A549 (cell line): ENCODE measurements at regions not wholly inside any gene's neighbourhood (a gene's known extent, or its start where the extent isn't known, plus 50 kb on each side); places are given as distances from the start of the nearest gene placed in this dataset.

Source experiments
- ATAC-seq, 2 experiments: fragments of 200-7000 bp in 1 of 2; fragments of >200 bp in 1 of 2; cut with Nextera tagmentation in 1 of 2; cut with Tn5 transposase in 1 of 2; 3 replicates each; pipeline versions ENCODE4 v1.8.0 to v1.9.1; 2018 to 2020; ENCODE audit warnings: mild to moderate bottlenecking in 1 of 2, moderate library complexity in 1 of 2
- CTCF ChIA-PET: fragments of 300-600 bp; sonication (Branson Sonifier 250); formaldehyde crosslinking; extraction: SDS; loops from one replicate; lab custom pipeline; 2021; ENCODE audit warnings: antibody characterized with exemption, inconsistent platforms; lab: Yijun Ruan, JAX
- POLR2A ChIA-PET: fragments of 350-600 bp; formaldehyde crosslinking; extraction: SDS; loops from one replicate; lab custom pipeline; 2021; ENCODE audit warnings: antibody characterized with exemption, inconsistent platforms; lab: Yijun Ruan, JAX
- DNase-seq, 2 experiments: peaks; one replicate each; pipeline versions ENCODE4 v3.0.0 to v3.0.0-alpha.2; 2011 to 2016; ENCODE audit warnings: low read depth in 1 of 2, low spot score in 1 of 2
- FAIRE-seq: peaks from 2 replicates; lab custom pipeline; 2011; peaks lifted over from hg19 to GRCh38; lab: Jason Lieb, UNC
- H3K27ac ChIP-seq, 2 experiments: fragments of >200 bp; sonication (Bioruptor Twin); formaldehyde crosslinking; 3 replicates each; pipeline ENCODE4 v1.5.1; 2016 to 2017
- H3K4me1 ChIP-seq: fragments of >200 bp; sonication (Bioruptor Twin); formaldehyde crosslinking; 3 replicates; pipeline ENCODE4 v1.6.1; 2016
- H3K4me2 ChIP-seq: fragments of >200 bp; sonication (Bioruptor Twin); formaldehyde crosslinking; 3 replicates; pipeline ENCODE4 v1.6.1; 2016
- H3K4me3 ChIP-seq: fragments of >200 bp; sonication (Bioruptor Twin); formaldehyde crosslinking; 3 replicates; pipeline ENCODE4 v1.5.1; 2016
- H3K9me3 ChIP-seq: fragments of >200 bp; sonication (Bioruptor Twin); formaldehyde crosslinking; 3 replicates; pipeline ENCODE4 v1.6.1; 2016
- ATOH8 ChIP-seq: fragments of 250-450 bp; sonication (Bioruptor Pico); IDR thresholded peaks from 2 replicates; pipeline ENCODE4 v1.5.0; 2020; ENCODE audit warnings: low read depth, mild to moderate bottlenecking, moderate library complexity
- BCL3 ChIP-seq: fragments of >200 bp; sonication (Bioruptor Twin); formaldehyde crosslinking; IDR thresholded peaks from 3 replicates; pipeline ENCODE4 v1.6.1; 2016
- CBX2 ChIP-seq: fragments of 200-600 bp; sonication (generic); IDR thresholded peaks from 2 replicates; pipeline ENCODE4 v1.6.1; 2016; ENCODE audit warnings: low read depth, mild to moderate bottlenecking, borderline replicate concordance
- CBX8 ChIP-seq: fragments of 200-600 bp; sonication (generic); IDR thresholded peaks from 2 replicates; pipeline ENCODE4 v1.6.1; 2016
- CEBPB ChIP-seq, 2 experiments: fragments of >200 bp in 1 of 2; sonication (Bioruptor Twin) in 1 of 2; formaldehyde crosslinking in 1 of 2; IDR thresholded peaks; 2 replicates each; pipeline ENCODE4 v1.6.1; 2012 to 2016
- CTCF ChIP-seq: fragments of >200 bp; sonication (Bioruptor Twin); formaldehyde crosslinking; IDR thresholded peaks from 3 replicates; pipeline ENCODE4 v1.5.1; 2016
- ELK1 ChIP-seq: fragments of 150-350 bp; IDR thresholded peaks from 2 replicates; pipeline ENCODE4 v1.6.1; 2014; ENCODE audit warnings: low read depth, mild to moderate bottlenecking, low read length
- FOSL2 ChIP-seq, 2 experiments: fragments of 450-650 bp in 1 of 2; fragments of >200 bp in 1 of 2; sonication (Bioruptor Twin) in 1 of 2; formaldehyde crosslinking; IDR thresholded peaks; 2 replicates each; pipeline versions ENCODE4 v1.5.0 to v1.6.1; 2016 to 2020; ENCODE audit warnings: mild to moderate bottlenecking in 1 of 2, moderate library complexity in 1 of 2
- GATA3 ChIP-seq: IDR thresholded peaks from 2 replicates; pipeline ENCODE4 v1.6.1; 2012; ENCODE audit warnings: borderline replicate concordance
- HEYL ChIP-seq: fragments of 250-450 bp; sonication (Bioruptor Pico); IDR thresholded peaks from 2 replicates; pipeline ENCODE4 v1.8.0; 2021; ENCODE audit warnings: mild to moderate bottlenecking, moderate library complexity
- HOXA7 ChIP-seq: fragments of 250-450 bp; sonication (Bioruptor Pico); IDR thresholded peaks from 2 replicates; pipeline ENCODE4 v1.5.0; 2020; ENCODE audit warnings: mild to moderate bottlenecking, moderate library complexity
- HOXB13 ChIP-seq: fragments of 250-450 bp; sonication (Bioruptor Pico); IDR thresholded peaks from 2 replicates; pipeline ENCODE4 v1.5.0; 2020; ENCODE audit warnings: low read depth, mild to moderate bottlenecking, moderate library complexity
- HOXB5 ChIP-seq: fragments of 250-450 bp; sonication (Bioruptor Pico); IDR thresholded peaks from 2 replicates; pipeline ENCODE4 v1.5.0; 2020; ENCODE audit warnings: mild to moderate bottlenecking, moderate library complexity
- JUN ChIP-seq, 2 experiments: fragments of >200 bp; sonication (Bioruptor Twin); formaldehyde crosslinking; IDR thresholded peaks; 2 replicates in 1 of 2; 3 replicates in 1 of 2; pipeline ENCODE4 v1.6.1; 2016 to 2017
- KDM5A ChIP-seq: fragments of 200-600 bp; sonication (generic); IDR thresholded peaks from 2 replicates; pipeline ENCODE4 v1.6.1; 2016; ENCODE audit warnings: antibody characterized with exemption, mild to moderate bottlenecking
- MAFK ChIP-seq: fragments of 450-650 bp; IDR thresholded peaks from 2 replicates; pipeline ENCODE4 v1.6.1; 2014; ENCODE audit not compliant: partially characterized antibody
- MAZ ChIP-seq: fragments of 150-350 bp; IDR thresholded peaks from 2 replicates; pipeline ENCODE4 v1.6.1; 2014; ENCODE audit warnings: antibody characterized with exemption, low read depth, low read length, borderline replicate concordance
- NPAS2 ChIP-seq: fragments of 250-450 bp; sonication (Bioruptor Pico); IDR thresholded peaks from 2 replicates; pipeline ENCODE4 v1.8.0; 2022; ENCODE audit warnings: mild to moderate bottlenecking, moderate library complexity, borderline replicate concordance
- NR3C1 ChIP-seq: fragments of >200 bp; sonication (Bioruptor Twin); formaldehyde crosslinking; IDR thresholded peaks from 3 replicates; pipeline ENCODE4 v1.6.1; 2017
- PBX3 ChIP-seq: IDR thresholded peaks from 2 replicates; pipeline ENCODE4 v1.6.1; 2012
- PHF8 ChIP-seq: fragments of 200-600 bp; sonication (generic); IDR thresholded peaks from 2 replicates; pipeline ENCODE4 v1.6.1; 2016; ENCODE audit warnings: low read depth, mild to moderate bottlenecking, antibody characterized with exemption, moderate library complexity, borderline replicate concordance
- POLR2AphosphoS2 ChIP-seq: conservative IDR thresholded peaks from 2 replicates; pipeline ENCODE4 v1.6.1; 2012; ENCODE audit warnings: low read length, improper control_type of control experiment, inconsistent platforms
- RARB ChIP-seq: fragments of 250-450 bp; sonication (Bioruptor Pico); IDR thresholded peaks from 2 replicates; pipeline ENCODE4 v1.8.0; 2021; ENCODE audit warnings: mild to moderate bottlenecking, moderate library complexity
- TP53 ChIP-seq: fragments of 250-450 bp; sonication (Bioruptor Pico); IDR thresholded peaks from 2 replicates; pipeline ENCODE4 v1.5.0; 2021; ENCODE audit warnings: mild to moderate bottlenecking, moderate library complexity
- USF2 ChIP-seq: fragments of 450-650 bp; IDR thresholded peaks from 2 replicates; pipeline ENCODE4 v1.6.1; 2014; ENCODE audit warnings: antibody characterized with exemption
- ZSCAN20 ChIP-seq: fragments of 250-450 bp; sonication (Bioruptor Pico); IDR thresholded peaks from 2 replicates; pipeline ENCODE4 v1.8.0; 2022; ENCODE audit warnings: mild to moderate bottlenecking, moderate library complexity
- WGBS: methylation state at CpG from one replicate; pipeline ENCODE4 v1.1.6; 2017; ENCODE audit errors: missing lambda C conversion rate; 5-methylcytosine and 5-hydroxymethylcytosine counted together

GRCh38 chrY:21256820-21257219 is 254.3 kb upstream of the RBMY1B start (continued):
- TF ChIP-seq CBX2, result no peak
- no peak for TF ChIP-seq KDM5A

- WGBS, result 20% methylated on average over 1 of the region's 1 CpG
- Histone ChIP-seq H3K4me1 (no peaks in the 10 kb centered on the region), H3K4me3 (no peak overlapping the region), H3K9me3 (no peaks in the 10 kb centered on the region), H3K27ac (no peak overlapping the region), H3K4me2 (no peak overlapping the region)
- DNase-seq (no peak), ATAC-seq (no peak), FAIRE-seq (no peak)
- TF ChIP-seq TP53 (CRISPR knock-in tag), result no peak
- TF ChIP-seq NPAS2 (CRISPR knock-in tag), result no peak
- TF ChIP-seq ZSCAN20 (CRISPR knock-in tag), result no peak
- TF ChIP-seq CBX8, result no peak
- no peak for TF ChIP-seq ATOH8 (CRISPR knock-in tag)
- TF ChIP-seq MAZ, result no peak
- TF ChIP-seq PBX3, result no peak
- TF ChIP-seq NR3C1, result no peak
- no peak for TF ChIP-seq GATA3
- no peak for TF ChIP-seq JUN (IDR thresholded peaks at IDR 0.05)
- TF ChIP-seq HEYL (CRISPR knock-in tag), result no peak
- TF ChIP-seq CTCF, result no peak
- TF ChIP-seq USF2, result no peak
- POLR2A ChIA-PET, result no interaction called here
- CTCF ChIA-PET, result no interaction called here
Measured at GRCh38 chrY:21259707-21260106, 251.4 kb upstream of the RBMY1B start.

- H3K4me1 ChIP-seq, result no peaks in the 10 kb centered on the region
- no peaks in the 10 kb centered on the region for H3K9me3 ChIP-seq
- H3K27ac ChIP-seq, result no peak overlapping the region
- TF ChIP-seq KDM5A (no peak), BCL3 (no peak), NR3C1 (no peak), JUN (IDR thresholded peaks at IDR 0.05) (no peak)
- POLR2A ChIA-PET, result no interaction called here
- no peak for DNase-seq
- CTCF ChIA-PET, result no interaction called here
- 15% methylated on average over 4 of the region's 4 CpGs for WGBS
- FAIRE-seq, result no peak
- H3K4me3 ChIP-seq, result no peak overlapping the region
- H3K4me2 ChIP-seq, result no peak overlapping the region
- ATAC-seq, result no peak
Measured at GRCh38 chrY:21260325-21260724, 250.8 kb upstream of the RBMY1B start.

- H3K27ac ChIP-seq, result no peak overlapping the region
- no peaks in the 10 kb centered on the region for H3K4me1 ChIP-seq
- no peaks in the 10 kb centered on the region for H3K9me3 ChIP-seq
- H3K4me3 ChIP-seq, result no peak overlapping the region
- DNase-seq (no peak), ATAC-seq (no peak), FAIRE-seq (no peak)
- no peak overlapping the region for H3K4me2 ChIP-seq
- TF ChIP-seq MAFK, result no peak
- no peak for TF ChIP-seq PHF8
- TF ChIP-seq HOXA7 (CRISPR knock-in tag), result no peak
- TF ChIP-seq HOXB5 (CRISPR knock-in tag), result no peak
- TF ChIP-seq HOXB13, result no peak
- TF ChIP-seq POLR2AphosphoS2, result no peak
- TF ChIP-seq ELK1, result no peak
- no peak for TF ChIP-seq CEBPB (IDR thresholded peaks at IDR 0.05)
- no peak for TF ChIP-seq FOSL2 (IDR thresholded peaks at IDR 0.05)
- no peak for TF ChIP-seq FOSL2 (CRISPR knock-in tag; IDR thresholded peaks at IDR 0.05)
- TF ChIP-seq RARB (CRISPR knock-in tag), result no peak
- 3% methylated on average over 4 of the region's 4 CpGs for WGBS
- CTCF ChIA-PET, result no interaction called here
- POLR2A ChIA-PET, result no interaction called here
Measured at GRCh38 chrY:21261158-21261557, 250.0 kb upstream of the RBMY1B start.
